CD1c-positive myeloid dendritic cell (primary cell): ENCODE measurements at regions not wholly inside any gene's neighbourhood (a gene's known extent, or its start where the extent isn't known, plus 50 kb on each side); places are given as distances from the start of the nearest gene placed in this dataset.
"Not testable (repeated sequence)": the region's sequence is repeated elsewhere in the genome, so short reads cannot be mapped to it uniquely, and the experiment has no call there.

Experiments used
- DNase-seq: peaks from one replicate; pipeline ENCODE4 v3.0.0-alpha.2; 2016; ENCODE audit errors: extremely low spot score

DNA sequence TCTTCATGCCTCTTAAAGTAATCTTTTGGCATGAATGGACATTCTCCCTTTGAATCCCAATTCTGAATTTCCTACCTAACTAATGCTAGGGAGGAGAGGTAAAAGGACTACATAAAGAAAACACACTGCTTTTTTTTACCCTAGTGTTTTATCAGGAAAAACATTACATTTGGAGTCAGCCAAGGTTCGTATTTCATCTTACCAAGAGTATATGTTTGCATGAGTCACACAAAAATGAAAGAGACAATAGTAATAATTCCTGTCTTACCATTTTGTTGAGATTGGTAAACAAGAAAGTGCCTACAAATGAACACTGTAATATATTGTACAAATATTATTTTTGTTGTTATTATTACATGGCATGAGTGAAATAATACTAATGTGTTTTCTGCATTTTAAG is 112.9 kb upstream of the WARS2 start:
- no peak for DNase-seq

GRCh38 chr1:119254067-119254720 is 113.7 kb upstream of the WARS2 start:
- DNase-seq = no peak

- DNase-seq = not testable (repeated sequence)
Measured at GRCh38 chr1:119256089-119256488, 112.5 kb upstream of the HAO2 start.

- DNase-seq = no peak
Measured at GRCh38 chr1:119260506-119260905, 108.1 kb upstream of the HAO2 start.

- no peak for DNase-seq
Measured at GRCh38 chr1:119266386-119266785, 102.2 kb upstream of the HAO2 start.

GRCh38 chr1:119266858-119267257 is 101.7 kb upstream of the HAO2 start:
- no peak for DNase-seq

- DNase-seq = not testable (repeated sequence)
Measured at GRCh38 chr1:119267288-119267687, 101.3 kb upstream of the HAO2 start.

DNA sequence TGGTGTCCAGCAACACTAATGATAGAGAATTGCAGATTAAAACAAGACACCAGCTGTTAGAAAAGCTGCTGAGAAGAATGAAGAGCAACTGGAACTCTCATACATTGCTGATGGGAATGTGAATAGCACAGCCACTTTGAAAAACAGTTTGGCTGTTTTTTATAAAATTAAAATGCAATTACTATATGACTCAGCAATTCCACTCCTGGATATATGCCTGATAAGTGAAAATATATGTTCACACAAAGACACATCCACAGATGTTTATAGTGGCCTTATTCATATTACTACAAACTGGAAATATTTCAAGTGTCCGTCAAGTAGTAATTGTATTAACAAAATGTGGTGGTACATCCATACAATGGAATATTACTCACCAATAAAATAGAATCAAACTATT is 99.7 kb upstream of the HAO2 start:
- no peak for DNase-seq

DNA sequence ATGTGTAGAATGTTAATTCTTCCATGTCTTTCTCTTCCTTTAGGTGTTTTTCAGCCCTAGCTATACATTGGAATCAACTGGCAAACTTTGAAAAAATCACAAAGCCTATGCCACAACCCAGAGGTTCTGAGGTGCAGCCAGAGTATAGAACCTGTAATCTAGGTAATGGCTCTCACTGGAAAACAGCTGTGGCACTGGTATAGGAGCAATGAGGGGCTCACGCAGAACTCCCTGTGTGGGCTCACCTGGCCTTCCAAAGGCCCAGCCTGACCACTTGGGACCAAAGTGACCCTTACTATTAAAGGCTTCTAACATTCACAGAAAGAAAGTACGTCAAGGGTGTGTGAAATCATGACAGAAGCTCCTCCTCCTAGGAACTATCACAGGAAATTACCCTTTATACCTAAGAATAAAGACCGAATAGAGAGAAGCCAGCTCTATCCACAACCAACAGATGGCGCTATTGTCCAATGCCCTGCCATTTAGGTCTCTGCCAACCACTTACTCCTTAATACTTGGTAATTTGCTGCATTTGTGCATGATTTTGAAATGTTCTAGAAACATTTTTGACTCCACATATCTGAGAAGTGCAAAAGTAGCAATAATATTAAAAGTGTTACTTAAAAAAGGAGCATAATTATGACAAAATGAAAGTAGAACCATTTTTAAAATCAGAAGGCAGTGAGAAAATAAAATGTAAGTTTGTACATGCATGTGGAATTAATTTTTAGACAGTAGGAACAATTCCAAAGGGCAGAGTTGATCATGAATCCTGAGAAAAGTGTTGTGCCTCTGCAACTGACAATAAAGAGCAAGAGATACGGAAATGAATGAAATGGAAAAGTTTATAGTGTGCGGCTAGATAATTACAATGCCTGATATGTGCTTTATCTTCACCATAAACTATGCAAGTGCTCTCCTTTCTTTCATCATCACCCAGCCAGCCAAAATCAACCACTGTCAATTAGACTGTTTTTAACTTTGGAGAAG is 93.1 kb upstream of the HAO2 start:
- peak; percentile 52 for DNase-seq

DNA sequence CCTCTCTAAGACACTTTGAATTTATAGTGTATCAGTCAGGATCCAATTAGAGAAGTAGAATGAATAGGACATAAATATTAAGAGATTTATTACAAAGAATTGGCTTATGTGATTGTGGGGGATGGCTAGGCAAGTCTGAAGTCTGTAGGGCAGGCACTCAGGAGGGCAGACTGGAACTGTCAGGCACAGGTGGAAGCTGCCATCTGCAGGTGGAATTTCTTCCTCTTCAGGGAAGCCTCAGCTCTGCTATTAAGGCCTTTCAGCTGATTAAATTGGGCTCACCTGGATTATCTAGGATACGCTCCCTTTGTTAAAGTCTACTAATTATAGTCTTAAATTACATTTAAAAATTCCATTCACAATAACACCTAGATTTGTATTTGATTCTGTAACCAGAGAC is 92.0 kb upstream of the HAO2 start:
- DNase-seq = no peak

DNA sequence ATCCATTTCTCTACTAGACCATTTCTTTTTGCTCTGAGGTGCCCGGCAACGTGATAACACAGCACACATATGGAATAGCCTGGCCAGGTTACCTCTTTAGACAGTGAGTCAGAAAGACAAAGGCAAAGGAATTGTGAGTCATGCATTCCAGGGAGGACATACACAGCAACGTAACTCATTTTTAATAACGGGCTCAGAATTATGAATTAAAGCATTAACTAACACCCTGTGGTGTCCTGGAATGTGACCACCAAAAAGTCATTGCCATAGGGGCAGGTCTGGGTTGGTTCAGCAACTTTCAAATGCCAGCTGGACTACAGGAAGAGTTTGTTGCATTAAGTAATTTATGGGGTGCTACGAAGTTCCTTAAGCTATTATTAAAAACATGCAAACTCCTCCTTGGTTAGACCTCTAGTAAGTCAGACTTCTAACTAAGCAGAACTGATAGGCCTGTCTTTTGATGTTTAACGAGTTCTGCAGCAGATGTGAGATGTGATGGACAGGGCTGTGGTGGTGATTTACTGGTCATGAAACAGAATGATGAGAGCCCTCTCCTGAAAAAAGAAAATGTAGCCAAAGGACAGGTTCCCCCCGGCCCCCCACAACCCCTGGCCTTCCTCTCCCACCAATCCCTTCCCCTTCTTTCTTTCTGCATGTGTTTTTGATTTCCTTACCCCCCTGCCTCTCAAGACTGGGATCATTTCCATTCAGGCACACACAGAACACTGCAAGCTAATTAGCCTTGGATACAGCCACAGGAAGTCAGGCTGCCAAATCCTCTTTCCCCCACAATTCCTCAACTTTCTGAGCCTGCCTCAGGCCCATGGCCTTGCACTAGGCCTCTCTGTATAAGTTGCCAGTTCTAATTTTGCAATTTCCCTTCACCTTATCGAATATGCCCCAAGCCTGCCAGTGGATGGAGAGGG is 88.9 kb upstream of the HAO2 start:
- no peak for DNase-seq

- DNase-seq = no peak
Measured at GRCh38 chr1:119285482-119285881, 83.1 kb upstream of the HAO2 start.

GRCh38 chr1:119286587-119287181 is 81.9 kb upstream of the HAO2 start:
- peak; percentile 35 for DNase-seq

DNA sequence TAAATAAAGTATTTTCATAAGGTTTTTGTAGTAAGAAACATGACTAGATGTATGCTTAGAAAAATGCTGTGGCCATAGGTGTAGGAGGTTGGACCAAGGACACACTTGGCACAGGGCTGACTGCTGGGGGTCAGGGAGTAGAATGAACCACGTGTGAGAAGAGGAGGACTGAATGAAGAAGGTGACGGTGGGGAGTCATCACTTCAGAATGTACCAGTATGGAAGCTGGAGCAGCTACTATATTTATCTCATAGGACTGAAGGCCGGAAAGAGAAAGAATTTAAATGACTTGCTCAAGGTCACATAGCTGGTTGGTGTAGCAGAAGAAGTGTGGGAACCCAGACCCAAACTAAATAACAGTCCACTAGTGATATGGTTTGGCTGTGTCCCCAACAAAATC is 79.8 kb upstream of the HAO2 start:
- no peak for DNase-seq

- no peak for DNase-seq
Measured at GRCh38 chr1:119290297-119290696, 78.3 kb upstream of the HAO2 start.

GRCh38 chr1:119291611-119292206 is 76.9 kb upstream of the HAO2 start:
- no peak for DNase-seq

- no peak for DNase-seq
Measured at GRCh38 chr1:119293797-119294196, 74.8 kb upstream of the HAO2 start.

DNA sequence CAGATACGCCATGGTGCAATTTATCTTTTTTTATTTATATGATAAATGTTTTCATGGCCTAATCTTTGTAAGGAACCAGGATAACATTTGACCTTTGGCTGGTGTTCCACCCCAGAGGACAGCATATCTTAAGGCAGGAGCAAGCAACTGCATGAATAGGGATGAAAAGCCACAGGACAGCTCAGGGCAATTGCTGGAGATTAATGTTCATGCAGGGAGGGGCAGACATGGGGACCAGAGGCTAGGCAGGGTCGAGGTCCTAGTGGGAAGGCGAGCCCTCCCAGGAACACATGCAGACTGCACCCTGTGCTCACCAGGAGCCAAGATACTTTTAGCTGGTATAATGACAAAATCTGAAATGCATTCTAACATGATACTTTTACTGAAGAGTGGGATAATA is 74.4 kb upstream of the HAO2 start:
- no peak for DNase-seq

- DNase-seq = no peak
Measured at GRCh38 chr1:119294722-119295121, 73.9 kb upstream of the HAO2 start.

GRCh38 chr1:119298687-119299303 is 69.8 kb upstream of the HAO2 start:
- DNase-seq = no peak

DNA sequence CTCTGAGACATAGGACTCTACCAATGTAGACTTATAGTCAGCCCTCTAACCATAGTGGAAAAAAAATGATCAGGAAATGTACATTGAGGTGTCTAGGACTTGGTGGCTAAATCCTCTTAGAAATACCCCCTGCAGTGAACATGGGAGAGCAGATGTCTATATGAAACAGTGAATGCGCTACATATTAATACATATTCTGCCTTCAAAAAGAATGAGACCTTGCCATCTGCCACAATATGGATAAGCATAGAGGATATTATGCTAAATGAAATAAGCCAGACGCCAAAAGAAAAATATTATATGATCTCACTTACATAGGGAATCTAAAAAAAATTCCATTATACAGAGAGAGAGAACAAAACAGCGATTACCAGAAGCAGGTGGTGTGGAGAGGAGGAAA is 66.6 kb upstream of the HAO2 start:
- DNase-seq = no peak
